Hippocampal formation (tissue), 2 donors: ENCODE measurements at regions not wholly inside any gene's neighbourhood (a gene's known extent, or its start where the extent isn't known, plus 50 kb on each side); places are given as distances from the start of the nearest gene placed in this dataset.

ENCODE experiments used
- DNase-seq, 2 donors: peaks; one replicate each; lab custom pipeline; 2025; lab: John Stamatoyannopoulos, UW

GRCh38 chr6:106772270-106773142, 143.1 kb downstream of the QRSL1 start:
- no peak for DNase-seq

GRCh38 chr6:106771822-106772221, 142.4 kb downstream of the QRSL1 start:
- DNase-seq = no peak

GRCh38 chr6:106770663-106771062, 141.3 kb downstream of the QRSL1 start:
- no peak for DNase-seq

GRCh38 chr6:106770081-106770480, 140.7 kb downstream of the QRSL1 start:
- no peak for DNase-seq

GRCh38 chr6:106767271-106767670, 137.9 kb downstream of the QRSL1 start:
- no peak for DNase-seq

- no peak for DNase-seq
Observed at GRCh38 chr6:106766201-106766600, 136.8 kb downstream of the QRSL1 start.

- no peak for DNase-seq
Observed at GRCh38 chr6:106765496-106765895, 136.1 kb downstream of the QRSL1 start.

GRCh38 chr6:106764353-106764980, 135.1 kb downstream of the QRSL1 start:
- DNase-seq = no peak

- DNase-seq = no peak
Observed at GRCh38 chr6:106763361-106763760, 134.0 kb downstream of the QRSL1 start.

GRCh38 chr6:106761160-106761559, 131.8 kb downstream of the QRSL1 start:
- DNase-seq = no peak

GRCh38 chr6:106759112-106759511, 129.7 kb downstream of the QRSL1 start:
- no peak for DNase-seq

GRCh38 chr6:106757722-106758467, 128.5 kb downstream of the QRSL1 start:
- DNase-seq = no peak

GRCh38 chr6:106757267-106757666, 127.9 kb downstream of the QRSL1 start:
- no peak for DNase-seq

GRCh38 chr6:106754215-106754614, 124.8 kb downstream of the QRSL1 start:
- DNase-seq = no peak

GRCh38 chr6:106752641-106753040, 123.3 kb downstream of the QRSL1 start:
- no peak for DNase-seq

- DNase-seq = no peak
Observed at GRCh38 chr6:106751501-106752252, 122.3 kb downstream of the QRSL1 start.

GRCh38 chr6:106750946-106751345, 121.6 kb downstream of the QRSL1 start:
- no peak for DNase-seq

- DNase-seq = no peak
Observed at GRCh38 chr6:106750142-106750918, 121.0 kb downstream of the QRSL1 start.

- no peak for DNase-seq
Observed at GRCh38 chr6:106749609-106750008, 120.2 kb downstream of the QRSL1 start.

GRCh38 chr6:106748547-106749207, 119.3 kb downstream of the QRSL1 start:
- no peak for DNase-seq

GRCh38 chr6:106747139-106747538, 117.8 kb downstream of the QRSL1 start:
- no peak for DNase-seq
